HepG2 (cell line): ENCODE measurements at regions not wholly inside any gene's neighbourhood (a gene's known extent, or its start where the extent isn't known, plus 50 kb on each side); places are given as distances from the start of the nearest gene placed in this dataset.
"Not testable (repeated sequence)": the region's sequence is repeated elsewhere in the genome, so short reads cannot be mapped to it uniquely, and the experiment has no call there.

Experiments used
- ATAC-seq: fragments of 200-7000 bp; cut with Tn5 transposase; 3 replicates; pipeline ENCODE4 v1.9.1; 2020; ENCODE audit warnings: mild to moderate bottlenecking, moderate library complexity
- BruUV-seq: library from RNA; stranded (reverse); fragments of 400-500 nt; replicated peaks from 2 replicates; lab custom pipeline; 2021; lab: Mats Ljungman, UMichigan
- CTCF ChIA-PET: fragments of 300-600 bp; formaldehyde crosslinking; extraction: SDS; loops from one replicate; lab custom pipeline; 2021; ENCODE audit warnings: low total read pairs, inconsistent platforms, low intra/inter-chr PET ratio; lab: Yijun Ruan, JAX
- POLR2A ChIA-PET: fragments of 350-600 bp; sonication (Branson Sonifier 250); formaldehyde crosslinking; loops from one replicate; lab custom pipeline; 2020; ENCODE audit warnings: antibody characterized with exemption, inconsistent platforms; lab: Yijun Ruan, JAX
- DNase-seq: peaks from one replicate; pipeline ENCODE4 v3.0.0-alpha.2; 2015; ENCODE audit warnings: low spot score
- FAIRE-seq: peaks from 3 replicates; lab custom pipeline; 2011; peaks lifted over from hg19 to GRCh38; lab: Jason Lieb, UNC
- H2AFZ ChIP-seq: one replicate; pipeline ENCODE4 v1.6.1; 2011; ENCODE audit warnings: low read length, inconsistent platforms
- H3K27ac ChIP-seq: fragments of 300-600 bp; 3 replicates; pipeline ENCODE4 v1.8.0; 2011; ENCODE audit warnings: mixed run types, mild to moderate bottlenecking, mixed read lengths, low read length, inconsistent platforms; ENCODE audit not compliant: insufficient read depth; ENCODE audit errors: extremely low read length
- H3K27me3 ChIP-seq, 2 experiments: fragments of 200-600 bp in 1 of 2; 2 replicates in 1 of 2; 3 replicates in 1 of 2; pipeline versions ENCODE4 v1.6.0 to v1.8.0; 2011; ENCODE audit warnings: low read length in 2 of 2, mild to moderate bottlenecking in 2 of 2, moderate library complexity in 2 of 2, inconsistent platforms in 1 of 2; ENCODE audit not compliant: insufficient read depth in 2 of 2, control insufficient read depth in 1 of 2
- H3K36me3 ChIP-seq, 2 experiments: fragments of 200-600 bp in 1 of 2; replicated peaks in 1 of 2; 2 replicates in 1 of 2; 3 replicates in 1 of 2; pipeline versions ENCODE4 v1.5.1 to v1.8.0; 2011; ENCODE audit warnings: low read length in 2 of 2, inconsistent platforms in 1 of 2; ENCODE audit not compliant: insufficient read depth in 2 of 2, control insufficient read depth in 1 of 2
- H3K4me1 ChIP-seq: 2 replicates; pipeline ENCODE4 v1.5.1; 2012; ENCODE audit warnings: low read length, inconsistent platforms; ENCODE audit not compliant: insufficient read depth
- H3K4me2 ChIP-seq: 2 replicates; pipeline ENCODE4 v1.6.0; 2011; ENCODE audit warnings: low read depth, low read length, inconsistent platforms
- H3K4me3 ChIP-seq, 3 experiments: fragments of 200-600 bp in 1 of 3; sonication (generic), shearing (Covaris generic) in 1 of 3; replicated peaks in 1 of 3; 2 replicates each; pipeline ENCODE4 v1.5.1; 2011 to 2016; ENCODE audit warnings: low read length in 3 of 3, inconsistent platforms in 2 of 3, low read depth in 2 of 3, mild to moderate bottlenecking in 2 of 3, control low read depth in 1 of 3, mixed read lengths in 1 of 3; ENCODE audit not compliant: insufficient read depth in 1 of 3
- H3K79me2 ChIP-seq: one replicate; pipeline ENCODE4 v1.6.1; 2011; ENCODE audit warnings: low read length, inconsistent platforms; ENCODE audit not compliant: insufficient read depth
- H3K9ac ChIP-seq: 2 replicates; pipeline ENCODE4 v1.6.0; 2011; ENCODE audit warnings: mild to moderate bottlenecking, low read depth, low read length, inconsistent platforms; ENCODE audit not compliant: insufficient read depth
- H3K9me3 ChIP-seq: 2 replicates; pipeline ENCODE4 v1.5.1; 2012; ENCODE audit warnings: mild to moderate bottlenecking, low read length
- H4K20me1 ChIP-seq: 2 replicates; pipeline ENCODE4 v1.6.0; 2011; ENCODE audit warnings: inconsistent platforms, mild to moderate bottlenecking, low read length, moderate library complexity; ENCODE audit not compliant: insufficient read depth
- ATM ChIP-seq: fragments of 450-650 bp; IDR thresholded peaks from 2 replicates; pipeline ENCODE4 v1.7.1; 2017; ENCODE audit warnings: mild to moderate bottlenecking, borderline replicate concordance
- CBFB ChIP-seq: sonication (generic); formaldehyde crosslinking; IDR thresholded peaks from 2 replicates; pipeline ENCODE4 v1.4.0; 2020; ENCODE audit warnings: missing genetic modification reagents
- GMEB2 ChIP-seq: IDR thresholded peaks from 2 replicates; pipeline ENCODE4 v1.6.1; 2016; ENCODE audit warnings: missing biosample characterization, missing genetic modification reagents, low read depth
- MLLT10 ChIP-seq: sonication (generic); formaldehyde crosslinking; IDR thresholded peaks from 2 replicates; pipeline ENCODE4 v1.4.0; 2020; ENCODE audit warnings: missing genetic modification reagents
- RARA ChIP-seq: IDR thresholded peaks from 2 replicates; pipeline ENCODE4 v1.6.1; 2016; ENCODE audit warnings: missing genetic modification reagents, missing compliant biosample characterization
- SP5 ChIP-seq: IDR thresholded peaks from 2 replicates; pipeline ENCODE4 v1.6.1; 2016; ENCODE audit warnings: low read depth, borderline replicate concordance
- SSRP1 ChIP-seq: IDR thresholded peaks from 2 replicates; pipeline ENCODE4 v1.6.1; 2016; ENCODE audit warnings: control low read depth
- ZNF101 ChIP-seq: sonication (generic); formaldehyde crosslinking; IDR thresholded peaks from 2 replicates; pipeline ENCODE4 v1.4.0; 2020; ENCODE audit warnings: mild to moderate bottlenecking, low read depth, missing genetic modification reagents, borderline replicate concordance
- ZNF121 ChIP-seq: sonication (generic); formaldehyde crosslinking; IDR thresholded peaks from 2 replicates; pipeline ENCODE4 v1.5.0; 2020; ENCODE audit warnings: mild to moderate bottlenecking, missing genetic modification reagents
- ZNF205 ChIP-seq: IDR thresholded peaks from 2 replicates; pipeline ENCODE4 v1.6.1; 2018; ENCODE audit warnings: missing biosample characterization, missing genetic modification reagents
- ZNF235 ChIP-seq: sonication (generic); formaldehyde crosslinking; IDR thresholded peaks from 2 replicates; pipeline ENCODE4 v1.8.1; 2023; ENCODE audit warnings: mild to moderate bottlenecking, missing genetic modification reagents, borderline replicate concordance
- ZNF549 ChIP-seq: sonication (generic); formaldehyde crosslinking; IDR thresholded peaks from 2 replicates; pipeline ENCODE4 v1.5.0; 2020; ENCODE audit warnings: missing genetic modification reagents
- ZNF607 ChIP-seq: sonication (generic); formaldehyde crosslinking; IDR thresholded peaks from 2 replicates; pipeline ENCODE4 v1.5.1; 2020; ENCODE audit warnings: missing genetic modification reagents, mild to moderate bottlenecking, borderline replicate concordance
- ZNF749 ChIP-seq: sonication (generic); formaldehyde crosslinking; IDR thresholded peaks from 2 replicates; pipeline ENCODE4 v1.8.0; 2022; ENCODE audit warnings: mild to moderate bottlenecking, missing genetic modification reagents, moderate library complexity, borderline replicate concordance
- WGBS: methylation state at CpG from one replicate; pipeline ENCODE4 v1.1.6; 2017; ENCODE audit warnings: low lambda C conversion rate; 5-methylcytosine and 5-hydroxymethylcytosine counted together
- in situ Hi-C: cut with HindIII; loops from 2 replicates; pipeline ENCODE4 v1.10.0; 2017; ENCODE audit warnings: low pct_unique_long_range_greater_than_20kb; ENCODE audit not compliant: extremely low pct_ligation_motif_present
- intact Hi-C: fragments of 100-400 bp; cut with micrococcal nuclease; formaldehyde crosslinking; loops from one replicate; pipeline ENCODE4 v1.10.0; 2022; ENCODE audit not compliant: unreplicated experiment
- TF ChIP-seq, protein P1 (sequence below): IDR thresholded peaks from 2 replicates; pipeline ENCODE4 v1.6.1; 2016; ENCODE audit warnings: control low read depth
- TF ChIP-seq, protein P2 (sequence below): sonication (generic); formaldehyde crosslinking; IDR thresholded peaks from 2 replicates; pipeline ENCODE4 v1.4.0; 2020; ENCODE audit warnings: missing genetic modification reagents, borderline replicate concordance
- TF ChIP-seq, protein P3 (sequence below): sonication (generic); formaldehyde crosslinking; IDR thresholded peaks from 2 replicates; pipeline ENCODE4 v1.4.0; 2020; ENCODE audit warnings: mild to moderate bottlenecking, missing genetic modification reagents

DNA sequence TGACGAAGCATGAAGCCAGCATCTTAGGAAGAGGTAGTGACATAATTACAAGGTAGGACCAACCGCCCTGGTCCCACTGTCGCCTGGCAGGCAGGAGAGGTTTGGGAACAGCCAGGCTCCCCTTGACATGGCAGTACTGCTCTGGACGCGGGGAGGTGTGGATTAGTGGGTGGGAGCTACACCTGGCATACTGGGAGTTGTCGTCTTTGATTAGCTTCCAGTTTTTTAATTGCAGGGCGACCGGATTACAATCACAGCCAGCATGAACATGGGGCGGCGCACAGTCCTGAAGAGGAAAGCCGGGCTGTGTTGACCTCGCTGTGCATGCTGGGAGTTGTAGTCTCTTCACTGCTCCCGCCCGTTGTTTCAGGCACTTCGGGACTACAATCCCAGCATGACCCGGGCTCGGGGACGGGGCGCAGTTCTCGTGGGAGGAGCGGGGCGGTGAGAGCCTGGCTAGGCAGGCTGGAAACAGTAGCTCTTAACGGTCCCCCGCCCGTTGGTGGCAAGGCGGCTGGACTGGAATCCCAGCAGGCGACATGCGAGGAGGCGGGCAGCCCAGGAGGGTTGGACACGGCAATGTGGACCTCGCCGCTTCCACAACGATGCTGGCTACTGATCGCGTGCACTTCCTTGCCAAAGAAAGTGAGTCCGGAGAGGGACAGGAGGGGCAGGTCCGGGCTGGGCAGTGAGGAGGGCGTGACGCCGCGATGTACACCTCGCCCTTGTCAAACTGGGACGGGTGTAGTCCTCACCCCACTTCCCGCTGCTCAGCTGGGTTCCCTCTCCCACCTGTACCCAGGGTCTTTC is 98.0 kb upstream of the ZNF722 start:
- POLR2A ChIA-PET: no interaction called here
- Histone ChIP-seq H3K36me3 (no peaks in the 10 kb centered on the region), H3K9me3 (peaks cover 85% of the 10 kb centered on the region), H3K4me1 (no peaks in the 10 kb centered on the region), H4K20me1 (no peaks in the 10 kb centered on the region), H3K4me2 (no peak overlapping the region), H3K27me3 (no peaks in the 10 kb centered on the region), H2AFZ (no peak overlapping the region), H3K79me2 (no peaks in the 10 kb centered on the region), H3K9ac (no peak overlapping the region), H3K4me3 (no peak overlapping the region), H3K27ac (no peak overlapping the region)
- intact Hi-C loops: no loop called here
- ATAC-seq: no peak
- FAIRE-seq: no peak
- CTCF ChIA-PET: no interaction called here
- BruUV-seq: no TSS peak
- in situ Hi-C loops: no loop called here
- DNase-seq: no peak
- TF ChIP-seq CBFB (CRISPR knock-in tag) (no peak), GMEB2 (no peak), ATM (no peak), ZNF235 (CRISPR knock-in tag) (no peak), SSRP1 (CRISPR knock-in tag) (no peak), RARA (no peak), ZNF607 (CRISPR knock-in tag) (no peak), ZNF749 (CRISPR knock-in tag) (no peak), SP5 (no peak), ZNF205 (CRISPR knock-in tag) (no peak), ZNF101 (no peak), MLLT10 (no peak), ZNF121 (CRISPR knock-in tag) (no peak), ZNF549 (no peak)
- TF ChIP-seq, protein P1, sequence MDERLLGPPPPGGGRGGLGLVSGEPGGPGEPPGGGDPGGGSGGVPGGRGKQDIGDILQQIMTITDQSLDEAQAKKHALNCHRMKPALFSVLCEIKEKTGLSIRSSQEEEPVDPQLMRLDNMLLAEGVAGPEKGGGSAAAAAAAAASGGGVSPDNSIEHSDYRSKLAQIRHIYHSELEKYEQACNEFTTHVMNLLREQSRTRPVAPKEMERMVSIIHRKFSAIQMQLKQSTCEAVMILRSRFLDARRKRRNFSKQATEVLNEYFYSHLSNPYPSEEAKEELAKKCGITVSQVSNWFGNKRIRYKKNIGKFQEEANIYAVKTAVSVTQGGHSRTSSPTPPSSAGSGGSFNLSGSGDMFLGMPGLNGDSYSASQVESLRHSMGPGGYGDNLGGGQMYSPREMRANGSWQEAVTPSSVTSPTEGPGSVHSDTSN: no peak
- TF ChIP-seq, protein P2, sequence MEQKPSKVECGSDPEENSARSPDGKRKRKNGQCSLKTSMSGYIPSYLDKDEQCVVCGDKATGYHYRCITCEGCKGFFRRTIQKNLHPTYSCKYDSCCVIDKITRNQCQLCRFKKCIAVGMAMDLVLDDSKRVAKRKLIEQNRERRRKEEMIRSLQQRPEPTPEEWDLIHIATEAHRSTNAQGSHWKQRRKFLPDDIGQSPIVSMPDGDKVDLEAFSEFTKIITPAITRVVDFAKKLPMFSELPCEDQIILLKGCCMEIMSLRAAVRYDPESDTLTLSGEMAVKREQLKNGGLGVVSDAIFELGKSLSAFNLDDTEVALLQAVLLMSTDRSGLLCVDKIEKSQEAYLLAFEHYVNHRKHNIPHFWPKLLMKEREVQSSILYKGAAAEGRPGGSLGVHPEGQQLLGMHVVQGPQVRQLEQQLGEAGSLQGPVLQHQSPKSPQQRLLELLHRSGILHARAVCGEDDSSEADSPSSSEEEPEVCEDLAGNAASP: no peak
- TF ChIP-seq, protein P3, sequence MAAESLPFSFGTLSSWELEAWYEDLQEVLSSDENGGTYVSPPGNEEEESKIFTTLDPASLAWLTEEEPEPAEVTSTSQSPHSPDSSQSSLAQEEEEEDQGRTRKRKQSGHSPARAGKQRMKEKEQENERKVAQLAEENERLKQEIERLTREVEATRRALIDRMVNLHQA (CRISPR knock-in tag): no peak
- 53% methylated on average over 19 of the region's 44 CpGs for WGBS

DNA sequence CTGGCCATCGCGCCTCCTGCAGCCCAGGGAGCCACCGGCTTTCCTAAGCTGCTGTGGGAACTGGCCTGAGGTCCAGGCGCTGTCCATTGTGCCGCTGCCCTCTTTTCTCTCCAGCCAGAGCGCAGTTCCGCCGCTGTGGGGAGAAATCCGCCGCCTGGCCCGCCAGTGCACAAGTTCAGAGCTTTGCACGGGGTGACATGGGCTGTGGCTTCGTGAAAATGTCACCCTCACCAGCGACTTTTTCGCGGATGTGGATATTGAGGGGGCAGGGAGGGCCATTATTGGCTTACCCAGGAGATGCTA is 97.5 kb upstream of the ZNF722 start:
- peaks cover 86% of the 10 kb centered on the region for H3K9me3 ChIP-seq
- H3K4me3 ChIP-seq, H3K79me2 ChIP-seq, H2AFZ ChIP-seq, in situ Hi-C loops, H4K20me1 ChIP-seq, DNase-seq, H3K9ac ChIP-seq, ATAC-seq, H3K4me1 ChIP-seq, H3K27me3 ChIP-seq, H3K4me2 ChIP-seq, H3K36me3 ChIP-seq, H3K27ac ChIP-seq, FAIRE-seq, BruUV-seq, CTCF ChIA-PET, intact Hi-C loops, POLR2A ChIA-PET: not testable (repeated sequence)
- 60% methylated on average over 16 of the region's 16 CpGs for WGBS
